Stimulated activated effector memory CD8-positive, alpha-beta T cell treated with anti-CD3 and anti-CD28 coated beads, Interleukin-12 subunit alpha, Interleukin-12 subunit beta, amount 100 ng/mL, for 72 hours (primary cell): ENCODE measurements at regions not wholly inside any gene's neighbourhood (a gene's known extent, or its start where the extent isn't known, plus 50 kb on each side); places are given as distances from the start of the nearest gene placed in this dataset.

Experiments used
- ATAC-seq: fragments of 150-1000 bp; cut with Tn5 transposase; 2 replicates; pipeline ENCODE4 v1.10.0; 2021
- DNase-seq, 2 donors: peaks; one replicate each; pipeline ENCODE4 v3.0.0; 2021 to 2022; ENCODE audit warnings: low spot score in 2 of 2
- H3K27ac Mint-ChIP-seq: one replicate; pipeline ENCODE4 v1.8.0; 2022; ENCODE audit warnings: mild to moderate bottlenecking, mixed read lengths
- H3K36me3 Mint-ChIP-seq: one replicate; pipeline ENCODE4 v1.8.0; 2022; ENCODE audit warnings: mild to moderate bottlenecking, mixed read lengths
- H3K4me1 Mint-ChIP-seq: one replicate; pipeline ENCODE4 v1.8.0; 2022; ENCODE audit warnings: mixed read lengths
- H3K4me3 Mint-ChIP-seq: one replicate; pipeline ENCODE4 v1.8.0; 2022; ENCODE audit warnings: mild to moderate bottlenecking, mixed read lengths
- H3K9me3 Mint-ChIP-seq: one replicate; pipeline ENCODE4 v1.8.0; 2022; ENCODE audit warnings: mixed read lengths

DNA sequence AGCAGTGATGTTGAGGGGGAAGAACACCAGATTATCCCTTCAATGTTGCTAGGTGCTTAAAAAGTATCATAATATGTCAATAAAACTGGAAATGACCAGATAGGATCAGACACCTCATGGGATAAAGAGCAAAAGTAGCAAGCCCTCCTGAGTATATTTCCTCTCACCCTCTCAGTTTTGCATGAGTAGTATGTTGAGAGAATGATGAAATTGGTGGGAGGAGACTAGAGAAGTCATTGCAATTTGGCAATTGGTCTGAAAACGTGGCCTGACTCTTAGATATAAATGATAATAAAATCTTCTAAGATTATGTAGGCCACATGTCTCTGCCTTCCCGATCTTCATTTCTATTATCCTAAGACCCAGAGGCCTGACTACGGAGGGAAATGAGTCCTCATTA lies 151.2 kb upstream of the ARRDC3 start:
- H3K36me3 Mint-ChIP-seq = no peaks in the 10 kb centered on the region
- H3K27ac Mint-ChIP-seq = no peak overlapping the region
- no peak overlapping the region for H3K4me3 Mint-ChIP-seq

DNA sequence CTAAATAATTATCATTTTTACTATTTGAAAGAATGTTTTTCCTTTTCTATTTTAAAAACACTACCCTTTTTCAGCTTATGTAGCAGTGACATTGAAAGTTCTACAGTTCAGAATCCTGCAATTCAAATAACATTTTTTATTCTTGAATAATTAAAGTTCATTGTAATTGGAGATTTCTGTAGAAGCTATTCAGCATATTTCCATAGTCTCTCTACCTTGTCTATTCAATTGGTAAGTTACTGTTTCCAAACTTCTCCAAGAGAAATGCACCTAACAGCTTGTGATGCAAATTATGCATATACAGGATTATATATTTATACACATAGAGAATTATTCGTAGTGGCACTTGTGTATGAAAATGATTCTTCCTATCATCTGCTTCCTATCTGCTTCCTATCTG lies 149.7 kb upstream of the ARRDC3 start:
- Mint-ChIP-seq H3K4me3 (no peak overlapping the region), H3K36me3 (no peaks in the 10 kb centered on the region), H3K27ac (no peak overlapping the region), H3K9me3 (no peaks in the 10 kb centered on the region), H3K4me1 (no peaks in the 10 kb centered on the region)
- ATAC-seq (no peak), DNase-seq (no peak)

More for the DNA sequence above, 151.2 kb upstream of the ARRDC3 start:
- no peak for ATAC-seq
- Mint-ChIP-seq H3K9me3 (no peaks in the 10 kb centered on the region), H3K4me1 (no peaks in the 10 kb centered on the region)
- no peak for DNase-seq

DNA sequence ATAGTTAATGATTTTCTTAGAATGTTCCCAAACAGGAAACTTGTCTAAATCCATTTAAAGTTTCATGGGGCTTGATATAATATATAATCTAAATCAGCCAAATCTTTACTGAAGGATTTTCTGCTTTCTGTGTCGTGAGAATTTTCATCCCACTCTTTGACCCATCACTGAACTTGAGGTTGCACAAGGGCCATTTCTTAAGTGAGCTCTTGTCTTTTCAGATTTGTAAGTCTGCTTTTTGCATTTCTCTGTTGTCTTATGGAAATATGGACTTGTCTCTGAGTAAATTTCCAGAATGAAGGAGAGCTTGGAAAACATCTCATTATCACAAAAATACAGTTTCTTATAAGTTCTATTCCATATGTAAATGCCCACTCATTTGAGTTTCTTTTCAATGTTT lies 149.2 kb upstream of the ARRDC3 start:
- H3K4me3 Mint-ChIP-seq = no peak overlapping the region
- no peaks in the 10 kb centered on the region for H3K9me3 Mint-ChIP-seq
- ATAC-seq (no peak), DNase-seq (no peak)
- no peaks in the 10 kb centered on the region for H3K36me3 Mint-ChIP-seq
- H3K27ac Mint-ChIP-seq = no peak overlapping the region
- H3K4me1 Mint-ChIP-seq = no peaks in the 10 kb centered on the region

- Mint-ChIP-seq H3K4me3 (no peak overlapping the region), H3K9me3 (no peaks in the 10 kb centered on the region), H3K27ac (no peak overlapping the region), H3K36me3 (no peaks in the 10 kb centered on the region), H3K4me1 (no peaks in the 10 kb centered on the region)
- ATAC-seq (no peak), DNase-seq (no peak)
Measured at GRCh38 chr5:91528831-91529230, 145.7 kb upstream of the ARRDC3 start.

GRCh38 chr5:91521785-91522184 lies 138.7 kb upstream of the ARRDC3 start:
- Mint-ChIP-seq H3K4me1 (no peaks in the 10 kb centered on the region), H3K9me3 (no peaks in the 10 kb centered on the region), H3K36me3 (no peaks in the 10 kb centered on the region), H3K27ac (no peak overlapping the region), H3K4me3 (no peak overlapping the region)
- ATAC-seq = no peak
- DNase-seq = no peak

GRCh38 chr5:91521334-91521733 lies 138.2 kb upstream of the ARRDC3 start:
- peak; percentile 34 for ATAC-seq
- no peak overlapping the region for H3K4me3 Mint-ChIP-seq
- no peaks in the 10 kb centered on the region for H3K9me3 Mint-ChIP-seq
- DNase-seq = no peak
- no peaks in the 10 kb centered on the region for H3K36me3 Mint-ChIP-seq
- no peaks in the 10 kb centered on the region for H3K4me1 Mint-ChIP-seq
- no peak overlapping the region for H3K27ac Mint-ChIP-seq

DNA sequence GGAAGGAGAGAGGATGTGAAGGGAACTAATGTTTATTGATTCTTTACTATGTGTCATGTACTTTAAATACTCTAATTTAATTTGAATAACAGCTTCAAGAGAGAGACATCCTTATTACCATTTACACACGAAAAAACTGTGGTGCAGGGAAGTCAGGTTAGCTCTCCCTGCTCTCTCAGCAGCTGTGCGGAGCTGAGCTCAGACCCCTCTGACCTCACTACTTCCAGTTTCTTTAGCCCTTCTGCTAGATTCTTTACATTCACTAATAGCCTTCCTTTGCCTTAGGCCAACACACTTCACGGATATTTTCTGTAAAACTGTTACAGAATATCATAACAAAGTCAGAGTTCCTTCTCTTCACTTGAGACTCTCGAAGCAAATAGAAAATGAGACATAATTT lies 131.3 kb upstream of the ARRDC3 start:
- ATAC-seq (no peak), DNase-seq (no peak)
- Mint-ChIP-seq H3K36me3 (no peaks in the 10 kb centered on the region), H3K27ac (no peak overlapping the region), H3K9me3 (no peaks in the 10 kb centered on the region), H3K4me3 (no peak overlapping the region), H3K4me1 (no peaks in the 10 kb centered on the region)

DNA sequence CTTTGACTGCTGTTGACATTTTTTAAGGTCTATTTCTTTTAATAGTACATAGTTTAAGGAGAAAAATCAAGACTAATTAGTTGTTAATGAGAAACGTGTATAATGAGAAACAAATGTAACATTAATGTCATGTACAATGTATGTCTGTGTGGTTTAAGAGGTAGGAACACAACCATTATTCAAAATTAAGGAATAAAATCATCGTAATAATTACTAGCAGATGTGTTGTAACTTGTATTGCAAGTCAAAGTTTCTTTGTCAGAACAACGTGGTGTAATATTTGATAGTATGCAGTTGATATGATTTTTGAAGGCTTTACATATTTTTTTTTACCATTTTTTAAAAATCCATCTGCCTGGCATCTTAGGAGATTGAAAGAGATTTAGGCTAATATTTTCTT lies 120.2 kb upstream of the ARRDC3 start:
- DNase-seq (no peak), ATAC-seq (no peak)
- Mint-ChIP-seq H3K36me3 (no peaks in the 10 kb centered on the region), H3K4me3 (no peak overlapping the region), H3K27ac (no peak overlapping the region), H3K9me3 (no peaks in the 10 kb centered on the region), H3K4me1 (no peaks in the 10 kb centered on the region)

DNA sequence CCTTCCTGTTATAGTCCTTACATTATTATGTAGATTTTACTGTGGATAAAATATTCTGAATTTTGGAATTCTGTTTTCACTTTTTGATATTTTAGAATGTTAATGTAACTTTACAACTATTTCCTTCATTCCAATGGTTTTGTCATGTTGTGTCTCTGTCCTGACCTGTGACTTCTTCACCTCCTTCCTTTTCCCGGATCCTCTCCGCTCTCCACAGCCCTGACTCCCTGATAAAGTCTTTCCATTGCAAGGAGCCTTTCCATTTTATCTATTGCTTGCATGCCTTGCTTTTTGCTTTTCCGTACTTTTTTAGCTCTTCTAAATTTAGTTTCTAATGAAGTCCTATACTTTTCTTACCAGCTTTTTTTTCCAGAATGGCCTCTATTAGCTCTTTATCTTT lies 117.6 kb upstream of the ARRDC3 start:
- Mint-ChIP-seq H3K4me1 (no peaks in the 10 kb centered on the region), H3K4me3 (no peak overlapping the region), H3K27ac (no peak overlapping the region), H3K9me3 (no peaks in the 10 kb centered on the region), H3K36me3 (no peaks in the 10 kb centered on the region)
- DNase-seq (no peak), ATAC-seq (no peak)

- ATAC-seq = no peak
- H3K36me3 Mint-ChIP-seq = no peaks in the 10 kb centered on the region
- no peaks in the 10 kb centered on the region for H3K9me3 Mint-ChIP-seq
- H3K4me3 Mint-ChIP-seq = no peak overlapping the region
- no peak overlapping the region for H3K27ac Mint-ChIP-seq
- DNase-seq = no peak
- no peaks in the 10 kb centered on the region for H3K4me1 Mint-ChIP-seq
Measured at GRCh38 chr5:91499943-91500531, 116.9 kb upstream of the ARRDC3 start.

DNA sequence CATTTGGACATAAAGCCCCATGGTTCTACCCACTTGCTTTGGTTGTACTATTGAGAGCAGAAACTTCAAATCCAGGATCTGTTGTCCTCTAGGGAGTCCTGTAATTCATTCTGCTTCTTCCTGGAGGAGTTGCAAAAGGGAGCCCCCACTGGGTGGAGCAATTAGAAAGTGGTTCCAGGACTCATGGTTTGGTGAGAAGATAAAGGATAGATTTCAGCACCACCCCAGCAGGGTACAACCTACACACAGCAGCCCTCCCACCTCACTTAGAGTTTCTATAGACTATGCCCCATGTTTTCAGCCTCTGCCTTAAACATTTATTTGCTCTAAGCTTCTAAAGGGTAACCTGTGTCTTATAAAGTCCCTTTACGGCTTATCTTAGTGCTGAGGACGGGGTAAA lies 112.6 kb upstream of the ARRDC3 start:
- ATAC-seq = no peak
- H3K4me1 Mint-ChIP-seq = peaks cover 9% of the 10 kb centered on the region
- no peak overlapping the region for H3K4me3 Mint-ChIP-seq
- no peak for DNase-seq
- no peaks in the 10 kb centered on the region for H3K9me3 Mint-ChIP-seq
- no peak overlapping the region for H3K27ac Mint-ChIP-seq
- no peaks in the 10 kb centered on the region for H3K36me3 Mint-ChIP-seq

- ATAC-seq (peak; percentile 81), DNase-seq (no peak)
- Mint-ChIP-seq H3K4me3 (no peak overlapping the region), H3K36me3 (no peaks in the 10 kb centered on the region), H3K27ac (no peak overlapping the region), H3K4me1 (peaks cover 9% of the 10 kb centered on the region), H3K9me3 (no peaks in the 10 kb centered on the region)
Measured at GRCh38 chr5:91494447-91494996, 111.4 kb upstream of the ARRDC3 start.

DNA sequence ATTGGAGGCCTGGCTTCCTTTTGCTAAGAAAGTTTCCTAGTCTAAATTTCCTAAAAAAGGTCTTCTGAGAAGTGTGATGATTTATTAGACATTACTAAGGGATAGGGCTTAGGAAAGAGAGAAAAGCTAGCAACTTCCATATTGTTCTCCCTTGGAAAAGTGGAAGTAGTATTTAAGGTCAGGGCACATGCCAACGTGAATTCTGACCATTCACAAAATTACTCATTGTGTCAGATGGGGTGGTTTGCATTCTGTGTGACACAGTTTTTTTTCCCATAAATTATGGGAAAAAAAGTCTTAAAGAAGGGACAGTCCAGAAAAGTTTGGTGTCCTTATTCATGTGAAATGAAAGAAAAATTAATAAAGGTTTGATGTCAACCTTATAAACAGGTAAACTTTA lies 110.0 kb upstream of the ARRDC3 start:
- H3K4me1 Mint-ChIP-seq = peaks cover 9% of the 10 kb centered on the region
- no peak overlapping the region for H3K4me3 Mint-ChIP-seq
- H3K27ac Mint-ChIP-seq = peak overlapping the region; percentile 35
- no peak for ATAC-seq
- DNase-seq = no peak
- no peaks in the 10 kb centered on the region for H3K36me3 Mint-ChIP-seq
- no peaks in the 10 kb centered on the region for H3K9me3 Mint-ChIP-seq

GRCh38 chr5:91491229-91491628 lies 108.1 kb upstream of the ARRDC3 start:
- no peaks in the 10 kb centered on the region for H3K36me3 Mint-ChIP-seq
- no peak overlapping the region for H3K4me3 Mint-ChIP-seq
- DNase-seq (no peak), ATAC-seq (no peak)
- H3K27ac Mint-ChIP-seq = no peak overlapping the region
- peaks cover 9% of the 10 kb centered on the region for H3K4me1 Mint-ChIP-seq
- no peaks in the 10 kb centered on the region for H3K9me3 Mint-ChIP-seq

DNA sequence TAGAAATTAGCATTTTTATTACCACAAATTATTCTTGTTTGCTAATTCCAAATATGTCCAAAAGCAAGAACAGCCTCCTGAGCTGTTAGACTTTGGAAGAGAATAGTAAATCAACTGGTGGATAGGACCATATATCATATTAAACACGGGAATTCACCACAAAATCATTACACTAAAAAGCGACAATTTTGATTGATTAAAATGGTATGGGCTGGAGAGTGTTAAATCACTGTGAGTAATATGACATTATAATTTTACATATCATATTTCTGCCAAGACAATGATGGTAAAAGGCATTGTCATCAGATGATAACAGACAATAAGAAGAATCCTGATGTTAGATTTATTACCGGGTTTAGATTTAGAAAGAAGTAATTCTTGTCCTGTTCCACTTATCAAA lies 107.2 kb upstream of the ARRDC3 start:
- Mint-ChIP-seq H3K4me3 (no peak overlapping the region), H3K36me3 (no peaks in the 10 kb centered on the region)

GRCh38 chr5:91487420-91487819 lies 104.3 kb upstream of the ARRDC3 start:
- ATAC-seq = no peak
- Mint-ChIP-seq H3K4me3 (no peak overlapping the region), H3K4me1 (peaks cover 9% of the 10 kb centered on the region), H3K27ac (no peak overlapping the region), H3K9me3 (no peaks in the 10 kb centered on the region), H3K36me3 (no peaks in the 10 kb centered on the region)
- DNase-seq = no peak

More for the DNA sequence above, 107.2 kb upstream of the ARRDC3 start:
- no peak for DNase-seq
- no peak for ATAC-seq
- H3K4me1 Mint-ChIP-seq = peaks cover 9% of the 10 kb centered on the region
- no peak overlapping the region for H3K27ac Mint-ChIP-seq
- no peaks in the 10 kb centered on the region for H3K9me3 Mint-ChIP-seq

- Mint-ChIP-seq H3K36me3 (no peaks in the 10 kb centered on the region), H3K27ac (no peak overlapping the region), H3K4me1 (peaks cover 8% of the 10 kb centered on the region), H3K9me3 (no peaks in the 10 kb centered on the region), H3K4me3 (no peak overlapping the region)
- ATAC-seq = no peak
- DNase-seq = no peak
Measured at GRCh38 chr5:91486638-91487037, 103.5 kb upstream of the ARRDC3 start.
